Endothelial cell of umbilical vein (primary cell): ENCODE measurements at regions not wholly inside any gene's neighbourhood (a gene's known extent, or its start where the extent isn't known, plus 50 kb on each side); places are given as distances from the start of the nearest gene placed in this dataset.

Experiments used
- BruUV-seq: library from RNA; stranded (reverse); fragments of 400-500 nt; replicated peaks from 2 replicates; lab custom pipeline; 2021; lab: Mats Ljungman, UMichigan
- CTCF ChIA-PET: fragments of 300-600, 350-600 bp; sonication (Branson Sonifier 250); formaldehyde crosslinking; loops from one replicate; lab custom pipeline; 2021; ENCODE audit warnings: antibody characterized with exemption, inconsistent platforms; lab: Charles Lee
- POLR2A ChIA-PET: fragments of 300-600, 350-600 bp; sonication (Branson Sonifier 250); formaldehyde crosslinking; loops from one replicate; lab custom pipeline; 2021; ENCODE audit warnings: antibody characterized with exemption, inconsistent platforms; lab: Charles Lee
- DNase-seq: peaks from one replicate; pipeline ENCODE4 v3.0.0-alpha.2; 2011; ENCODE audit warnings: low read depth, low spot score
- FAIRE-seq: peaks from 2 replicates; lab custom pipeline; 2011; peaks lifted over from hg19 to GRCh38; lab: Jason Lieb, UNC
- H2AFZ ChIP-seq: 2 replicates; pipeline ENCODE4 v1.6.0; 2012; ENCODE audit warnings: low read depth, low read length, control low read depth, inconsistent platforms
- H3K27ac ChIP-seq: 2 replicates; pipeline ENCODE4 v1.5.1; 2011; ENCODE audit warnings: low read depth, mild to moderate bottlenecking, control low read depth, low read length, moderate library complexity; ENCODE audit not compliant: insufficient read depth
- H3K27me3 ChIP-seq, 2 experiments: 2 replicates each; pipeline versions ENCODE4 v1.6.0 to v1.6.1; 2011; ENCODE audit warnings: low read length in 2 of 2, mixed read lengths in 1 of 2; ENCODE audit not compliant: control insufficient read depth in 2 of 2, insufficient read depth in 2 of 2
- H3K36me3 ChIP-seq, 2 experiments: 2 replicates in 1 of 2; 3 replicates in 1 of 2; pipeline ENCODE4 v1.5.1; 2011; ENCODE audit warnings: low read length in 2 of 2, mild to moderate bottlenecking in 1 of 2, moderate library complexity in 1 of 2; ENCODE audit not compliant: control insufficient read depth in 2 of 2, insufficient read depth in 2 of 2; ENCODE audit errors: extremely low read depth in 1 of 2
- H3K4me1 ChIP-seq: 3 replicates; pipeline ENCODE4 v1.5.1; 2011; ENCODE audit warnings: mild to moderate bottlenecking, low read length; ENCODE audit not compliant: control insufficient read depth, insufficient read depth; ENCODE audit errors: extremely low read depth
- H3K4me2 ChIP-seq: 2 replicates; pipeline ENCODE4 v1.6.1; 2011; ENCODE audit warnings: low read length, control low read depth, mixed read lengths; ENCODE audit not compliant: insufficient read depth
- H3K4me3 ChIP-seq, 3 experiments: fragments of 200-600 bp in 1 of 3; sonication (generic), shearing (Covaris generic) in 1 of 3; replicated peaks in 1 of 3; 2 replicates each; pipeline ENCODE4 v1.5.1; 2011 to 2016; ENCODE audit warnings: control low read depth in 3 of 3, low read length in 3 of 3, mild to moderate bottlenecking in 2 of 3, inconsistent platforms in 1 of 3, low read depth in 1 of 3, moderate library complexity in 1 of 3; ENCODE audit not compliant: insufficient read depth in 1 of 3
- H3K79me2 ChIP-seq: 2 replicates; pipeline ENCODE4 v1.6.0; 2012; ENCODE audit warnings: low read length, inconsistent platforms; ENCODE audit not compliant: control insufficient read depth, insufficient read depth
- H3K9ac ChIP-seq: replicated peaks from 2 replicates; pipeline ENCODE3; 2011; ENCODE audit warnings: low read length, control low read depth; ENCODE audit not compliant: insufficient read depth; ENCODE audit errors: extremely low read depth
- H3K9me1 ChIP-seq: replicated peaks from 3 replicates; pipeline ENCODE4 v1.6.0; 2011; ENCODE audit warnings: mild to moderate bottlenecking, low read length; ENCODE audit not compliant: control insufficient read depth, insufficient read depth; ENCODE audit errors: extremely low read depth
- H3K9me3 ChIP-seq: replicated peaks from 2 replicates; pipeline ENCODE4 v1.5.1; 2012; ENCODE audit warnings: low read length, inconsistent platforms; ENCODE audit not compliant: control insufficient read depth, insufficient read depth
- H4K20me1 ChIP-seq: replicated peaks from 2 replicates; pipeline ENCODE3; 2011; ENCODE audit warnings: mild to moderate bottlenecking, low read length; ENCODE audit not compliant: control insufficient read depth, insufficient read depth; ENCODE audit errors: extremely low read depth
- EZH2 ChIP-seq: IDR thresholded peaks from 2 replicates; pipeline ENCODE4 v1.6.1; 2012; ENCODE audit warnings: borderline replicate concordance, low read depth, mild to moderate bottlenecking, moderate library complexity, low read length, inconsistent platforms; ENCODE audit not compliant: severe bottlenecking
- FOS ChIP-seq: IDR thresholded peaks from 2 replicates; pipeline ENCODE4 v1.6.1; 2011; ENCODE audit warnings: mild to moderate bottlenecking, low read length, moderate library complexity, borderline replicate concordance; ENCODE audit not compliant: insufficient read depth
- GATA2 ChIP-seq: IDR thresholded peaks from 2 replicates; pipeline ENCODE4 v1.7.0; 2011; ENCODE audit warnings: low read depth, mild to moderate bottlenecking, moderate library complexity, mixed read lengths, low read length; ENCODE audit not compliant: insufficient read length, insufficient read depth
- JUN ChIP-seq: IDR thresholded peaks from 2 replicates; pipeline ENCODE4 v1.6.1; 2011; ENCODE audit warnings: borderline replicate concordance, low read depth; ENCODE audit not compliant: insufficient read length, insufficient read depth
- MAX ChIP-seq: IDR thresholded peaks from 2 replicates; pipeline ENCODE4 v1.6.1; 2011; ENCODE audit not compliant: insufficient read depth, insufficient read length
- MYC ChIP-seq: IDR thresholded peaks from one replicate; pipeline ENCODE4 v1.6.1; 2011; ENCODE audit warnings: mild to moderate bottlenecking, low read depth, low read length
- POLR2A ChIP-seq: IDR thresholded peaks from 2 replicates; pipeline ENCODE4 v1.6.1; 2012; ENCODE audit warnings: low read depth, mild to moderate bottlenecking, control low read depth, low read length
- POLR2AphosphoS5 ChIP-seq: IDR thresholded peaks from 2 replicates; pipeline ENCODE4 v1.6.1; 2012; ENCODE audit warnings: low read depth, mild to moderate bottlenecking, control low read depth, low read length, moderate library complexity; ENCODE audit not compliant: insufficient read depth
- dilution Hi-C: fragments of 300-500 bp; cut with MboI; formaldehyde crosslinking; loops from one replicate; pipeline ENCODE4 v1.15.0; 2019; ENCODE audit warnings: low sequenced_read_pairs; ENCODE audit not compliant: extremely low pct_ligation_motif_present
- intact Hi-C: fragments of 100-400 bp; cut with micrococcal nuclease; formaldehyde crosslinking; loops from one replicate; pipeline ENCODE4 v1.10.0; 2022
- TF ChIP-seq, protein P1 (sequence below), 2 donors: IDR thresholded peaks; 1 replicate in 1 of 2; 2 replicates in 1 of 2; pipeline ENCODE4 v1.5.1; 2011; ENCODE audit warnings: low read length in 2 of 2, mild to moderate bottlenecking in 2 of 2, moderate library complexity in 2 of 2, control low read depth in 1 of 2, inconsistent platforms in 1 of 2, low read depth in 1 of 2; ENCODE audit not compliant: insufficient read depth in 1 of 2; ENCODE audit errors: extremely low read depth in 1 of 2

- Histone ChIP-seq H4K20me1 (no peaks in the 10 kb centered on the region), H2AFZ (no peak overlapping the region), H3K9me3 (no peaks in the 10 kb centered on the region), H3K27ac (no peak overlapping the region), H3K9me1 (no peaks in the 10 kb centered on the region), H3K79me2 (no peaks in the 10 kb centered on the region), H3K9ac (no peak overlapping the region), H3K4me2 (no peak overlapping the region), H3K36me3 (no peaks in the 10 kb centered on the region), H3K27me3 (no peaks in the 10 kb centered on the region), H3K4me1 (no peaks in the 10 kb centered on the region), H3K4me3 (no peak overlapping the region)
- intact Hi-C loops: no loop called here
- ChIA-PET POLR2A (no interaction called here), CTCF (no interaction called here)
- FAIRE-seq (no peak), DNase-seq (no peak)
- TF ChIP-seq POLR2A (no peak), MYC (no peak), POLR2AphosphoS5 (no peak), FOS (no peak), MAX (no peak), EZH2 (no peak), JUN (no peak), GATA2 (no peak)
- TF ChIP-seq, protein P1, sequence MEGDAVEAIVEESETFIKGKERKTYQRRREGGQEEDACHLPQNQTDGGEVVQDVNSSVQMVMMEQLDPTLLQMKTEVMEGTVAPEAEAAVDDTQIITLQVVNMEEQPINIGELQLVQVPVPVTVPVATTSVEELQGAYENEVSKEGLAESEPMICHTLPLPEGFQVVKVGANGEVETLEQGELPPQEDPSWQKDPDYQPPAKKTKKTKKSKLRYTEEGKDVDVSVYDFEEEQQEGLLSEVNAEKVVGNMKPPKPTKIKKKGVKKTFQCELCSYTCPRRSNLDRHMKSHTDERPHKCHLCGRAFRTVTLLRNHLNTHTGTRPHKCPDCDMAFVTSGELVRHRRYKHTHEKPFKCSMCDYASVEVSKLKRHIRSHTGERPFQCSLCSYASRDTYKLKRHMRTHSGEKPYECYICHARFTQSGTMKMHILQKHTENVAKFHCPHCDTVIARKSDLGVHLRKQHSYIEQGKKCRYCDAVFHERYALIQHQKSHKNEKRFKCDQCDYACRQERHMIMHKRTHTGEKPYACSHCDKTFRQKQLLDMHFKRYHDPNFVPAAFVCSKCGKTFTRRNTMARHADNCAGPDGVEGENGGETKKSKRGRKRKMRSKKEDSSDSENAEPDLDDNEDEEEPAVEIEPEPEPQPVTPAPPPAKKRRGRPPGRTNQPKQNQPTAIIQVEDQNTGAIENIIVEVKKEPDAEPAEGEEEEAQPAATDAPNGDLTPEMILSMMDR (IDR thresholded peaks at IDR 0.05; ENCODE audit: extremely low read depth in 1 of 2, insufficient read depth in 1 of 2, low read depth in 1 of 2, low read length in 2 of 2): no peak
- dilution Hi-C loops: no loop called here
- no TSS peak for BruUV-seq
These were observed 125.1 kb upstream of the BTBD3 start for GRCh38 chr20:11792568-11792953.
